Hepatocyte (in vitro differentiated cells): ENCODE measurements at regions not wholly inside any gene's neighbourhood (a gene's known extent, or its start where the extent isn't known, plus 50 kb on each side); places are given as distances from the start of the nearest gene placed in this dataset.
"Not testable (repeated sequence)": the region's sequence is repeated elsewhere in the genome, so short reads cannot be mapped to it uniquely, and the experiment has no call there.

Experiments used
- DNase-seq: peaks from one replicate; pipeline ENCODE4 v3.0.0-alpha.2; 2016; ENCODE audit warnings: low spot score
- H2AFZ ChIP-seq: fragments of 200-600 bp; sonication (generic); 2 replicates; pipeline ENCODE4 v1.6.0; 2016; ENCODE audit warnings: antibody characterized with exemption, mild to moderate bottlenecking
- H3K27ac ChIP-seq: fragments of 200-600 bp; sonication (generic); 2 replicates; pipeline ENCODE4 v1.5.1; 2016; ENCODE audit warnings: mild to moderate bottlenecking
- H3K27me3 ChIP-seq: fragments of 200-600 bp; sonication (generic); 2 replicates; pipeline ENCODE4 v1.6.1; 2016
- H3K36me3 ChIP-seq: fragments of 200-600 bp; sonication (generic); replicated peaks from 2 replicates; pipeline ENCODE4 v1.5.1; 2016; ENCODE audit warnings: low read depth; ENCODE audit not compliant: insufficient read depth
- H3K4me1 ChIP-seq: fragments of 200-600 bp; sonication (generic); 2 replicates; pipeline ENCODE4 v1.5.1; 2016; ENCODE audit warnings: mild to moderate bottlenecking, moderate library complexity; ENCODE audit not compliant: insufficient read depth
- H3K4me2 ChIP-seq: fragments of 200-600 bp; sonication (generic); 2 replicates; pipeline ENCODE4 v1.6.0; 2016
- H3K4me3 ChIP-seq: fragments of 200-600 bp; sonication (generic); 2 replicates; pipeline ENCODE4 v1.5.1; 2016; ENCODE audit warnings: mild to moderate bottlenecking
- H3K79me2 ChIP-seq: fragments of 200-600 bp; sonication (generic); 2 replicates; pipeline ENCODE4 v1.6.0; 2017; ENCODE audit warnings: mild to moderate bottlenecking
- H3K9me2 ChIP-seq: fragments of 200-600 bp; sonication (generic); replicated peaks from 2 replicates; pipeline ENCODE4 v1.6.0; 2017; ENCODE audit warnings: mild to moderate bottlenecking; ENCODE audit not compliant: insufficient read depth
- H3K9me3 ChIP-seq: fragments of 200-600 bp; sonication (generic); 2 replicates; pipeline ENCODE4 v1.5.1; 2016; ENCODE audit warnings: low read depth, mild to moderate bottlenecking
- H4K20me1 ChIP-seq: fragments of 200-600 bp; sonication (generic); 2 replicates; pipeline ENCODE4 v1.6.0; 2016; ENCODE audit warnings: mild to moderate bottlenecking; ENCODE audit not compliant: insufficient read depth, poor library complexity, severe bottlenecking
- WGBS: methylation state at CpG from one replicate; pipeline ENCODE4 v1.1.6; 2016; ENCODE audit warnings: low lambda C conversion rate; ENCODE audit errors: missing lambda C conversion rate; 5-methylcytosine and 5-hydroxymethylcytosine counted together

DNA sequence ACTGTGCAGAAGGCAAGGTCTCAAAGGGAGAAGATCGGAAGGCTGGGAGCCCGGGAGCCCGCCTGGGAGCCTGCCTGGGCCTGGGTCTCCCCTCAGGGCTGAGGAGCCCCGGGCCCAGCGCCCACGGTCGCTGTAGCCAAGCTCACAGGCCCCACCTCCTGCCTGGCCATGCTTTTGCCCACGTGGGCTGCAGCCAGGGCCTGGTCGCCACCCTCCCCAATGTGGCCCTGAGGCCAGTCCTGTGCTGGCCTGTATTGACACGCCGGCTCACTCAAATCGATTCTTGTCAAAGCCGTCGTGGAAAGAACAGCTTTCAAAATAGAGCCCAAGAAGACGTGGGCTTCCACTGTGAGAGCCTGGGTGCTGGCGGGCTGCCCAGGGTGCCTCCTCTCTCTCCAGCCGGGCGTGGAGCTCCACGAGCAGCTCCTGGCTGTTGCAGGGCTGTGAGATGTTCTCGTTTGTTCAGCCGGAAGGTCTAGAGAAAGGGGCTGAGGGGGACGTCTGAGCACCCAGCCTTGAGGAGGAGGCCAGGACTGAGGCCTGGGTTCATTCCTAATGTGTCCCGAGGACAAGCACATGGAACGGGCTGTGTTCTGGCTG, 4433.7 kb upstream of the TPTE start:
- not testable (repeated sequence) for H3K79me2 ChIP-seq, H2AFZ ChIP-seq, H3K9me3 ChIP-seq, H3K4me3 ChIP-seq, H3K36me3 ChIP-seq, H4K20me1 ChIP-seq, H3K27me3 ChIP-seq, H3K4me2 ChIP-seq, DNase-seq, H3K9me2 ChIP-seq, H3K4me1 ChIP-seq, H3K27ac ChIP-seq
- WGBS, result no CpG with 5 or more reads among the region's 24 CpGs

DNA sequence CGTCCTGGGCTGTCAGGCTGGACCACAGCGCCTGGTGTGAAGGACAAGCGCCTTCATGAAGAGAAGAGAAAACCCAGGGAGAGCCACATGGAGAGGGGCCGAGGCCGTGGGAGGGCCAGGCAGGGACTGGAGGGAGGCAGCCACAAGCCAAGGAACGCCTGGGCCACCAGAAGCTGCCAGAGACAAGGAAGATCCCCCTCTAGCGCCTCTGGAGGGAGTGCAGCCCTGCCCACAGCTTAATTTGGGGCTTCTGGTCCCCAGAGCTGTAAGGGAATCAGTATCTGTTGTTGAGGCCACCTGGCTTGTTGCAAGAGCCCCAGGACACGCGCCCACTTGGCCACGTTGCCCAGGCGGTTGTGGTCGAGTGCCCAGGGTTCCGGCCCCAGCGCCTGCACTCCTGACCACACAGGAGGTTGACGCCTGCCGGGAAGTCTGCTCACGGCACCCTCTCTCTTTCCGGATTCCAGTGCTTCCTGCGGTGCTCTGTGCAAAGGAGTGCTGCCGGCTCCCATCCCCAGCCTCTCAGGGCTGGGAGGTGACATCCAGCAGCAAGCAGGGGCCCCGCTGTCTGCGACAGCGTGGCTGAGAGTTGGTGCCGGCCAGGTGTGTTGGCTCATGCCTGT, 4431.0 kb upstream of the TPTE start:
- H4K20me1 ChIP-seq, H3K79me2 ChIP-seq, H3K9me2 ChIP-seq, H3K27ac ChIP-seq, DNase-seq, H3K27me3 ChIP-seq, H3K36me3 ChIP-seq, H3K9me3 ChIP-seq, H3K4me3 ChIP-seq, H3K4me1 ChIP-seq, H3K4me2 ChIP-seq, H2AFZ ChIP-seq: not testable (repeated sequence)
- WGBS, result no CpG with 5 or more reads among the region's 24 CpGs

DNA sequence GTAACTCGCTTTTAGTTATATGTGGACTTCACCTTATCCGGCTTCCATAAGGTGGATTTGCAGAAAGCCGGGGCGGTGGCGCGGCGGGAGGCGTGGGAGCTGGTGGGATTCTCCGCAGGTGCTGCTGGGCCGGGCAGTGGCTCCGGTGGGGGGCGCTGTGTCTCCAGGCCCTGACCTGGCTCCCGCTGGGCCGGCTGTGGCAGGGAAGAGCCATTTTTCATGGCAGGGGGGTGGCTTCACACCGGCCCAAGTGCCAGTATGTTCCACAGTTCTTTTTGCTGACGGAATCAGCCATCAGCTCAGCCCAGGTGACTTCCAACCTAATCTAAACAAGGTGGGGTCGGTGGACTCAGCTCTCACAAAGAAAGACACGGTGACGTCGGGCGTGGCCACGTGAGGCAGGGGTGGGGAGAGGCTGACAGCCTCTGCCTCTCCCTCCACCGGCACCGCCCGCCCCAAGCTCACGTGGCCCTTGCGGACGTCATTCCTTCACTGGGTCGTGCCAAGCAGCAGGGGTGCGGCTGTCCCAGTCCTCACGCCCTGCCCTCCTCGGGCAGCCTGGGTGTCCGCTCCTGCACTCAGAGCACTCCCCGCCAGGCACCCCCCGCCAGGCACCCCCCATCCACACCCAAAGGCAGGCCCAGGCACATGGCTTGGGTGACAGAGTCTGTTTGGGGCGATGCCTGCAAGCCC, 4429.9 kb upstream of the TPTE start:
- not testable (repeated sequence) for H3K27ac ChIP-seq, H4K20me1 ChIP-seq, H3K4me1 ChIP-seq, H3K9me3 ChIP-seq, H3K9me2 ChIP-seq, H3K4me3 ChIP-seq, H2AFZ ChIP-seq, DNase-seq, H3K27me3 ChIP-seq, H3K79me2 ChIP-seq, H3K36me3 ChIP-seq, H3K4me2 ChIP-seq
- WGBS, result no CpG with 5 or more reads among the region's 36 CpGs

DNA sequence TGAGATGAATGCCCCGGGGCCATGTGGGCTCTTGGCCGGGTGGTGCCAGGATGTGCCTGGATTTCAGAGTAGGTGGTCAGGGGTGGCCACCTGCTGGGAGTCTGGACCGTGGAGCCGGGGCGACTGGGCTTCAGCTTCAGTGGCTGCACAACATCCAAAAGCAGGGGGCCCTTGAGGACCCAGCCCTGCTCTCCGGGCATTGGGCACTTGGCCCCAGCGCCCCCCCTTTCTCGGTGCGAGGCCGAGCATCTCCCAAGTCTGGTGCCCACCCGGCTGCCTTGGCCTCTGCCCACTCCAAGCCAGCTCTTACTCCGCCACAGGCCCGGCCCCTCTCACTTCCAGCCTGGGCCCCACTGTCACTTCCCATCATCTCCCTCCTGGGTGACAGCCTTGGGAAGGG, 4429.0 kb upstream of the TPTE start:
- 100% methylated on average over 2 of the region's 13 CpGs for WGBS
- H3K4me3 ChIP-seq, H4K20me1 ChIP-seq, H3K9me3 ChIP-seq, H3K4me2 ChIP-seq, H3K27ac ChIP-seq, H2AFZ ChIP-seq, H3K4me1 ChIP-seq, H3K9me2 ChIP-seq, H3K27me3 ChIP-seq, DNase-seq, H3K79me2 ChIP-seq, H3K36me3 ChIP-seq: not testable (repeated sequence)

DNA sequence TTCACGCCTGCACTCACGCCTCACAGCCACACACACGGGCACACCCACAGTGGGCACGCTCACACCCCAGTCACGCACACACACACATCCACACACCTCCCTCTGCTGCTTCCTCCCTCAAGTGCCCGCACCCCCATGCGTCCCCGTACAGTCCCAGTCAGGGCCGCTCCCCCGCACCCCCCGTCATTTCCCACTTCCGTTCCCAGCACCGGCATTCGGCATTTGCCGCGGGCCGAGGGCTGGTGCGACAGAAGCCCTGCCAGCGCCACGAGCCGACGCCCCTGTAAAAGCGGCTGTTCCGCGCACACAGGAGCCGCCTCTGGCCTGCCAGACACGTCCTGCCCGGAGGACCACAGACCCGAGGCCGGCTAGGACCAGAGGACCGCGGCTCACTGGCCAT, 4428.0 kb upstream of the TPTE start:
- not testable (repeated sequence) for H2AFZ ChIP-seq, H4K20me1 ChIP-seq, H3K36me3 ChIP-seq, H3K9me3 ChIP-seq, H3K79me2 ChIP-seq, H3K9me2 ChIP-seq, H3K4me1 ChIP-seq, H3K27me3 ChIP-seq, H3K27ac ChIP-seq, H3K4me2 ChIP-seq, DNase-seq, H3K4me3 ChIP-seq
- no CpG with 5 or more reads among the region's 32 CpGs for WGBS

DNA sequence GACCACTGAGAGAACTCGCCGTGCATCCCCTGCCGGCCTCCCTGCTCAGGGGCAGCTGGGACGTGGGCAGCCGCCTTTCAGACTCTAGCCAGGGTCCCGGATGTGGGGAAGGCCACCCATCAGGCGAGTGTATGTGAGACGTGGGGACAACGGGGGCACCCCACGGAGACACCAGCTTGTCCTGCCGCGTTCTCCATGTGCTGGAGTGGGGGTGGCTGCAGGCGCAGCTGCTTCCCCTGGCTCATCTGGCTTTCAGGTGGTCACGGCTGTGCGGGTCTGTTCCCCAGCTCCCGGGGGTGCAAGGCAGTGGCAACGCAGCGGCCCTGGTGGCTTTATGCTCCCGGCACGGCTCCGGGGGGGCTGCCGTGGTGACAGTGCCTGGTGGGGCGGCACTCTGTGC, 4427.5 kb upstream of the TPTE start:
- H2AFZ ChIP-seq, H3K79me2 ChIP-seq, DNase-seq, H3K9me3 ChIP-seq, H3K36me3 ChIP-seq, H3K27me3 ChIP-seq, H4K20me1 ChIP-seq, H3K4me1 ChIP-seq, H3K27ac ChIP-seq, H3K4me2 ChIP-seq, H3K9me2 ChIP-seq, H3K4me3 ChIP-seq: not testable (repeated sequence)
- 71% methylated on average over 5 of the region's 23 CpGs for WGBS

DNA sequence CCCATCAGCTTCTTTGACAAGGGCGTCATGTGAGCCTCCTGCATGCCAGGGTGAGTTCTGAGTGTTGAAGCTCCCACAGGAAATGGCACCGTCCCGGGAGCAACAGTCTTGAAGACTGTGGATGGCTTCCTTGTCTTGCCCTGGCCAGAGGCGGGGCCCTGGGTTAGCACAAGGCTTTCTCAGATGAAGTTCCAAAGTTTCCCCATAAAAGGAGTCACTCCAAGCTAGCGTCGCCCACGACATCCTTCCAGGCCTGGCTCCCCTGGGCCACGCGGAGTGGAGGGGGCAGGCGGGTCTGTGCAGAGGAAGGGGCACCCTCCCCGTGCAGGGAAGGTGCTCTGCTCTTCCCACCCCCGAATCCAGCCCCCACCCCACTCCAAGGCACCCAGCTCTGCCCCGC, 4426.1 kb upstream of the TPTE start:
- H3K27ac ChIP-seq, H2AFZ ChIP-seq, H3K4me3 ChIP-seq, H3K27me3 ChIP-seq, H3K79me2 ChIP-seq, H3K9me2 ChIP-seq, DNase-seq, H4K20me1 ChIP-seq, H3K4me1 ChIP-seq, H3K4me2 ChIP-seq, H3K36me3 ChIP-seq, H3K9me3 ChIP-seq: not testable (repeated sequence)
- 62% methylated on average over 3 of the region's 13 CpGs for WGBS

DNA sequence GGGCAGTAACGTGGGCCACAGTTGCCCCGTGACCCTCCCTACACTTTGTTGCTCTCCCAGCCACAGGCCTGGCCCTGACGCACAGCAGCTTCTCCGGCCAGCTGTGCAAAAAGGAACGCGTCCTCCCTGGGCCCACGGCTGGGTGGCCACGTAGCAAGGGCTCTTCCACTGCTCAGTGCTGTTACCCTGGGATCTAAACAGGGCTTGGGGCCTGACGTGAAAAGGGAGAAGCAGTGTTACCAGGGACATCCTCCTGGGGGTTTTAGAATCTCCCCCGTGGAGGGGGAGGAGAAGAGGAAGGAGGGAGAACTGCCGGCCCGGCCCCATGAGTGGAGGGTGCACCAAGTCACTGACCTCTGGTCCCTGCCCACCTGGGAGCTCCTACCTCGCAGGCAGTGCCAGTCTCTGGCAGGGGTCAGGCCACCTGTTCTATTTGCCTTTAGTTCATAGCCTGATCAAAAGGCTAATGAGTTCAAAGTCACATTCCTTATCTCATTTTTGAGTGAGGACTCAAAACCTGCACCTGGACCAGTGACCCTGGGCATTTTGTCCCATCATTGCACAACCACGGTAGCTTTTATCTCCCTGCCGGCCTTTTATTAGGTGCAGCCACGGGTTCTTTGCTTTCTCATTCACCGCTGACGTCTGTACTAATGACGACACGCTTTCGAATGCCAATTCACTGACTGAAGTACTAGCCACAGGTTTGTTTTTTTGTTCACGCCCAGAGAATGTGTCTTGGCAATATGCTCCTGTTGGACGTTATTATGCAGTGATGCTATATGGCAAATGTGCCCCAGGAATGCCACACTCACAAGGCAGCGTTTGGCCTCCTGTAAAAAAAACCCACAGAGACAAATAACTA, 4424.6 kb upstream of the TPTE start:
- WGBS, result no CpG with 5 or more reads among the region's 24 CpGs
- H3K27ac ChIP-seq, H3K27me3 ChIP-seq, DNase-seq, H3K4me2 ChIP-seq, H4K20me1 ChIP-seq, H3K79me2 ChIP-seq, H3K36me3 ChIP-seq, H3K9me2 ChIP-seq, H3K4me1 ChIP-seq, H3K4me3 ChIP-seq, H2AFZ ChIP-seq, H3K9me3 ChIP-seq: not testable (repeated sequence)
